Smooth muscle cell (in vitro differentiated cells): ENCODE measurements at regions not wholly inside any gene's neighbourhood (a gene's known extent, or its start where the extent isn't known, plus 50 kb on each side); places are given as distances from the start of the nearest gene placed in this dataset.
A peak's percentile ranks its signal among the peaks of the same experiment; 100 is the strongest.

ENCODE experiments used
- DNase-seq: peaks from one replicate; lab custom pipeline; 2025; ENCODE audit not compliant: unreplicated experiment; lab: John Stamatoyannopoulos, UW
- H2AFZ ChIP-seq: fragments of 200-600 bp; sonication (generic); 2 replicates; pipeline ENCODE4 v1.6.0; 2016; ENCODE audit warnings: antibody characterized with exemption, low read depth, mild to moderate bottlenecking
- H3F3A ChIP-seq: fragments of 200-600 bp; sonication (generic); 2 replicates; pipeline ENCODE4 v1.6.0; 2017; ENCODE audit warnings: antibody characterized with exemption, low read depth
- H3K27ac ChIP-seq: fragments of 200-600 bp; sonication (generic); 2 replicates; pipeline ENCODE4 v1.5.1; 2016; ENCODE audit warnings: low read depth, mild to moderate bottlenecking
- H3K27me3 ChIP-seq: fragments of 200-600 bp; sonication (generic); 2 replicates; pipeline ENCODE4 v1.6.1; 2016; ENCODE audit warnings: low read depth, mild to moderate bottlenecking
- H3K36me3 ChIP-seq: fragments of 200-600 bp; sonication (generic); 2 replicates; pipeline ENCODE4 v1.5.1; 2016; ENCODE audit warnings: low read depth
- H3K4me1 ChIP-seq: fragments of 200-600 bp; sonication (generic); 2 replicates; pipeline ENCODE4 v1.5.1; 2016; ENCODE audit warnings: low read depth
- H3K4me2 ChIP-seq: fragments of 200-600 bp; sonication (generic); 2 replicates; pipeline ENCODE4 v1.6.0; 2016; ENCODE audit warnings: mild to moderate bottlenecking
- H3K4me3 ChIP-seq: fragments of 200-600 bp; sonication (generic); 2 replicates; pipeline ENCODE4 v1.5.1; 2016; ENCODE audit warnings: mild to moderate bottlenecking
- H3K79me2 ChIP-seq: fragments of 200-600 bp; sonication (generic); 2 replicates; pipeline ENCODE4 v1.6.0; 2016; ENCODE audit warnings: low read depth, mild to moderate bottlenecking
- H3K9ac ChIP-seq: fragments of 200-600 bp; sonication (generic); 2 replicates; pipeline ENCODE4 v1.6.0; 2016; ENCODE audit warnings: low read depth
- H3K9me3 ChIP-seq: fragments of 200-600 bp; sonication (generic); replicated peaks from 2 replicates; pipeline ENCODE4 v1.5.1; 2016; ENCODE audit warnings: low read depth
- H4K20me1 ChIP-seq: fragments of 200-600 bp; sonication (generic); 2 replicates; pipeline ENCODE4 v1.6.0; 2016; ENCODE audit warnings: low read depth
- CTCF ChIP-seq: fragments of 200-600 bp; sonication (generic); IDR thresholded peaks from 2 replicates; pipeline ENCODE4 v1.5.1; 2017; ENCODE audit warnings: borderline replicate concordance, mild to moderate bottlenecking, antibody characterized with exemption; ENCODE audit not compliant: insufficient read depth, poor library complexity, severe bottlenecking
- WGBS: methylation state at CpG from one replicate; pipeline ENCODE4 v1.1.7; 2016; ENCODE audit warnings: low lambda C conversion rate; 5-methylcytosine and 5-hydroxymethylcytosine counted together

- Histone ChIP-seq H3K4me2 (no peak overlapping the region), H3F3A (peaks cover 23% of the 10 kb centered on the region), H4K20me1 (no peaks in the 10 kb centered on the region), H3K4me1 (peaks cover under 1% of the 10 kb centered on the region), H3K27ac (no peak overlapping the region), H3K79me2 (no peaks in the 10 kb centered on the region), H3K27me3 (no peaks in the 10 kb centered on the region), H3K9ac (no peak overlapping the region), H3K4me3 (no peak overlapping the region), H3K36me3 (no peaks in the 10 kb centered on the region), H2AFZ (no peak overlapping the region), H3K9me3 (no peaks in the 10 kb centered on the region)
- 99% methylated on average over 20 of the region's 20 CpGs for WGBS
- no peak for DNase-seq
- no peak for TF ChIP-seq CTCF
Measured at GRCh38 chr13:106375085-106375484, 160.4 kb downstream of the EFNB2 start.

- no peak for DNase-seq
- H3F3A ChIP-seq: peaks cover 23% of the 10 kb centered on the region
- no peak overlapping the region for H2AFZ ChIP-seq
- no peak for TF ChIP-seq CTCF
- no peak overlapping the region for H3K9ac ChIP-seq
- H3K36me3 ChIP-seq: no peaks in the 10 kb centered on the region
- H3K4me2 ChIP-seq: no peak overlapping the region
- no peaks in the 10 kb centered on the region for H3K9me3 ChIP-seq
- no peaks in the 10 kb centered on the region for H3K79me2 ChIP-seq
- H3K27me3 ChIP-seq: no peaks in the 10 kb centered on the region
- no peaks in the 10 kb centered on the region for H4K20me1 ChIP-seq
- WGBS: 98% methylated on average over 10 of the region's 10 CpGs
- no peak overlapping the region for H3K4me3 ChIP-seq
- H3K27ac ChIP-seq: peak overlapping the region; percentile 64
- peaks cover 3% of the 10 kb centered on the region for H3K4me1 ChIP-seq
Measured at GRCh38 chr13:106374631-106375030, 160.8 kb downstream of the EFNB2 start.

GRCh38 chr13:106373989-106374572 lies 161.4 kb downstream of the EFNB2 start:
- H3K27ac ChIP-seq: peak overlapping the region; percentile 64
- H4K20me1 ChIP-seq: no peaks in the 10 kb centered on the region
- H3K9ac ChIP-seq: peak overlapping the region; percentile 42
- peaks cover 24% of the 10 kb centered on the region for H3F3A ChIP-seq
- no peaks in the 10 kb centered on the region for H3K36me3 ChIP-seq
- H3K4me1 ChIP-seq: peaks cover 8% of the 10 kb centered on the region
- DNase-seq: no peak
- no peak overlapping the region for H2AFZ ChIP-seq
- 29% methylated on average over 4 of the region's 4 CpGs for WGBS
- no peak for TF ChIP-seq CTCF
- no peaks in the 10 kb centered on the region for H3K79me2 ChIP-seq
- peak overlapping the region; percentile 9 for H3K4me2 ChIP-seq
- no peaks in the 10 kb centered on the region for H3K27me3 ChIP-seq
- no peak overlapping the region for H3K4me3 ChIP-seq
- no peaks in the 10 kb centered on the region for H3K9me3 ChIP-seq
